ENCODE measurements at regions not wholly inside any gene's neighbourhood (a gene's known extent, or its start where the extent isn't known, plus 50 kb on each side); places are given as distances from the start of the nearest gene placed in this dataset.

GRCh38 chr10:29228562-29228961 lies 60.3 kb upstream of the LYZL1 start:
- no peak for TF ChIP-seq CTCF (IDR thresholded peaks at IDR 0.05)
- no peak for TF ChIP-seq POLR2A (IDR thresholded peaks at IDR 0.05)
